Liver (tissue), 8 donors: ENCODE measurements at regions not wholly inside any gene's neighbourhood (a gene's known extent, or its start where the extent isn't known, plus 50 kb on each side); places are given as distances from the start of the nearest gene placed in this dataset.

Source experiments
- DNase-seq: peaks from one replicate; pipeline ENCODE4 v3.0.0-alpha.2; 2017; ENCODE audit warnings: low spot score
- H3K27ac ChIP-seq, 2 donors: one replicate each; pipeline ENCODE4 v1.7.0; 2013; ENCODE audit warnings: inconsistent platforms in 2 of 2, low read length in 2 of 2, control low read depth in 1 of 2, low read depth in 1 of 2, mild to moderate bottlenecking in 1 of 2
- H3K27me3 ChIP-seq, 4 donors: one replicate each; pipeline versions ENCODE4 v1.6.1 to v1.7.0; 2013; ENCODE audit warnings: low read length in 3 of 4, inconsistent platforms in 1 of 4, mild to moderate bottlenecking in 1 of 4, moderate library complexity in 1 of 4; ENCODE audit not compliant: control insufficient read depth in 4 of 4, insufficient read depth in 4 of 4
- H3K36me3 ChIP-seq, 4 donors: one replicate each; pipeline versions ENCODE4 v1.6.1 to v1.7.0; 2013; ENCODE audit warnings: low read length in 3 of 4, mild to moderate bottlenecking in 3 of 4, low read depth in 1 of 4, moderate library complexity in 1 of 4; ENCODE audit not compliant: control insufficient read depth in 4 of 4, insufficient read depth in 3 of 4
- H3K4me1 ChIP-seq, 4 donors: one replicate each; pipeline versions ENCODE4 v1.6.1 to v1.7.0; 2013; ENCODE audit warnings: low read length in 3 of 4, mild to moderate bottlenecking in 3 of 4, moderate library complexity in 1 of 4; ENCODE audit not compliant: control insufficient read depth in 4 of 4, insufficient read depth in 4 of 4
- H3K4me3 ChIP-seq, 3 donors: one replicate each; pipeline versions ENCODE4 v1.6.1 to v1.7.0; 2013; ENCODE audit warnings: low read length in 3 of 3, control low read depth in 1 of 3, low read depth in 1 of 3, mild to moderate bottlenecking in 1 of 3
- H3K9ac ChIP-seq, 2 donors: one replicate each; pipeline ENCODE4 v1.7.0; 2013; ENCODE audit warnings: low read length in 2 of 2, mild to moderate bottlenecking in 2 of 2, moderate library complexity in 2 of 2, control low read depth in 1 of 2, low read depth in 1 of 2
- H3K9me3 ChIP-seq, 4 donors: one replicate each; pipeline versions ENCODE4 v1.6.1 to v1.7.0; 2013; ENCODE audit warnings: low read length in 3 of 4; ENCODE audit not compliant: control insufficient read depth in 4 of 4
- FOXA1 ChIP-seq: IDR thresholded peaks from 2 replicates; pipeline ENCODE4 v1.6.1; 2016; ENCODE audit warnings: antibody characterized with exemption
- FOXA2 ChIP-seq: IDR thresholded peaks from 2 replicates; pipeline ENCODE4 v1.6.1; 2016; ENCODE audit warnings: antibody characterized with exemption
- GABPA ChIP-seq, 2 donors: IDR thresholded peaks in 1 of 2; conservative IDR thresholded peaks in 1 of 2; 2 replicates each; pipeline ENCODE4 v1.6.1; 2016; ENCODE audit warnings: antibody characterized with exemption in 2 of 2, mild to moderate bottlenecking in 1 of 2, moderate library complexity in 1 of 2
- HNF4A ChIP-seq, 2 donors: conservative IDR thresholded peaks; 2 replicates each; pipeline ENCODE4 v1.6.1; 2016; ENCODE audit warnings: antibody characterized with exemption in 2 of 2, mild to moderate bottlenecking in 2 of 2
- HNF4G ChIP-seq: IDR thresholded peaks from 2 replicates; pipeline ENCODE4 v1.6.1; 2016; ENCODE audit warnings: antibody characterized with exemption
- NR2F2 ChIP-seq: IDR thresholded peaks from 2 replicates; pipeline ENCODE4 v1.6.1; 2016; ENCODE audit warnings: antibody characterized with exemption
- RAD21 ChIP-seq, 2 donors: IDR thresholded peaks; 2 replicates each; pipeline ENCODE4 v1.6.1; 2016; ENCODE audit warnings: antibody characterized with exemption in 2 of 2, mild to moderate bottlenecking in 2 of 2
- RXRA ChIP-seq, 2 donors: IDR thresholded peaks; 2 replicates each; pipeline ENCODE4 v1.6.1; 2017 to 2018; ENCODE audit warnings: antibody characterized with exemption in 2 of 2, mild to moderate bottlenecking in 1 of 2
- SP1 ChIP-seq: IDR thresholded peaks from 2 replicates; pipeline ENCODE4 v1.6.1; 2018; ENCODE audit warnings: antibody characterized with exemption, mild to moderate bottlenecking
- YY1 ChIP-seq: IDR thresholded peaks from 2 replicates; pipeline ENCODE4 v1.6.1; 2016; ENCODE audit warnings: antibody characterized with exemption, mild to moderate bottlenecking
- WGBS: extraction: QIAGEN DNeasy Blood & Tissue Kit; methylation state at CpG from one replicate; pipeline ENCODE4 v1.1.7; 2013; 5-methylcytosine and 5-hydroxymethylcytosine counted together
- TF ChIP-seq, protein P1 (sequence below): IDR thresholded peaks from 2 replicates; pipeline ENCODE4 v1.6.1; 2016; ENCODE audit warnings: antibody characterized with exemption
- TF ChIP-seq, protein P2 (sequence below): IDR thresholded peaks from 2 replicates; pipeline ENCODE4 v1.6.1; 2016; ENCODE audit warnings: antibody characterized with exemption, mild to moderate bottlenecking
- TF ChIP-seq, protein P3 (sequence below): fragments of 150-350 bp; IDR thresholded peaks from 2 replicates; pipeline ENCODE4 v1.5.1; 2017; ENCODE audit warnings: improper control_type of control experiment, low read depth, low read length; ENCODE audit not compliant: missing input control
- TF ChIP-seq, protein P4 (sequence below): IDR thresholded peaks from 2 replicates; pipeline ENCODE4 v1.6.1; 2016; ENCODE audit warnings: antibody characterized with exemption
- TF ChIP-seq, protein P5 (sequence below): IDR thresholded peaks from 2 replicates; pipeline ENCODE4 v1.6.1; 2016; ENCODE audit warnings: antibody characterized with exemption
- donor health status: healthy.
- donor health status: healthy.
- donor health status: healthy.
- donor health status: healthy.
- donor health status: healthy.

DNA sequence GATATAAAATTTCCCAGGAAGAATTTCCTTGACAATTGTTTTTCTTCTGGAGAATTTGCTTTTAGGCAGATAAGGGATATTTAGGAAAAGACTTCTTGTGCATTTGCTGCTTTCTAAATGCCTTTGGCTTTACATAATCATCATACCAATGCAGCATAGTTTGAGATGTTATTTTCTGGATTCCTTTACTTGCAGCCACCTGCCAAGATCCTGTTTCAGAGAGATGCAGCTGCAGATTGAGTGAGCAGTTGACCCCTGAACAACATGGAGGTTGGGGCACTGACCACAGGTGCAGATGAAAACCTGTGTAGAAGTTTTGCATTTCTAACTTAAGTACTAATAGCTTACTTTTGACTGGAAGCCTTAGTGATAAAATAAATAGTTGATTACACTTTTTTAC, 257.9 kb downstream of the RPIA start:
- H3K27ac ChIP-seq = no peak overlapping the region
- H3K9ac ChIP-seq = no peak overlapping the region
- H3K4me3 ChIP-seq = no peak overlapping the region
- no peak for DNase-seq
- TF ChIP-seq HNF4A (conservative IDR thresholded peaks at IDR 0.05) (no peak), FOXA2 (no peak), RXRA (IDR thresholded peaks at IDR 0.05) (no peak), SP1 (no peak), RAD21 (IDR thresholded peaks at IDR 0.05) (no peak), NR2F2 (no peak), GABPA (IDR thresholded peaks at IDR 0.05 in 1 of 2, conservative IDR thresholded peaks at IDR 0.05 in 1 of 2) (no peak), HNF4G (no peak), YY1 (no peak)
- TF ChIP-seq, protein P1, sequence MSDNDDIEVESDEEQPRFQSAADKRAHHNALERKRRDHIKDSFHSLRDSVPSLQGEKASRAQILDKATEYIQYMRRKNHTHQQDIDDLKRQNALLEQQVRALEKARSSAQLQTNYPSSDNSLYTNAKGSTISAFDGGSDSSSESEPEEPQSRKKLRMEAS = no peak
- TF ChIP-seq, protein P2, sequence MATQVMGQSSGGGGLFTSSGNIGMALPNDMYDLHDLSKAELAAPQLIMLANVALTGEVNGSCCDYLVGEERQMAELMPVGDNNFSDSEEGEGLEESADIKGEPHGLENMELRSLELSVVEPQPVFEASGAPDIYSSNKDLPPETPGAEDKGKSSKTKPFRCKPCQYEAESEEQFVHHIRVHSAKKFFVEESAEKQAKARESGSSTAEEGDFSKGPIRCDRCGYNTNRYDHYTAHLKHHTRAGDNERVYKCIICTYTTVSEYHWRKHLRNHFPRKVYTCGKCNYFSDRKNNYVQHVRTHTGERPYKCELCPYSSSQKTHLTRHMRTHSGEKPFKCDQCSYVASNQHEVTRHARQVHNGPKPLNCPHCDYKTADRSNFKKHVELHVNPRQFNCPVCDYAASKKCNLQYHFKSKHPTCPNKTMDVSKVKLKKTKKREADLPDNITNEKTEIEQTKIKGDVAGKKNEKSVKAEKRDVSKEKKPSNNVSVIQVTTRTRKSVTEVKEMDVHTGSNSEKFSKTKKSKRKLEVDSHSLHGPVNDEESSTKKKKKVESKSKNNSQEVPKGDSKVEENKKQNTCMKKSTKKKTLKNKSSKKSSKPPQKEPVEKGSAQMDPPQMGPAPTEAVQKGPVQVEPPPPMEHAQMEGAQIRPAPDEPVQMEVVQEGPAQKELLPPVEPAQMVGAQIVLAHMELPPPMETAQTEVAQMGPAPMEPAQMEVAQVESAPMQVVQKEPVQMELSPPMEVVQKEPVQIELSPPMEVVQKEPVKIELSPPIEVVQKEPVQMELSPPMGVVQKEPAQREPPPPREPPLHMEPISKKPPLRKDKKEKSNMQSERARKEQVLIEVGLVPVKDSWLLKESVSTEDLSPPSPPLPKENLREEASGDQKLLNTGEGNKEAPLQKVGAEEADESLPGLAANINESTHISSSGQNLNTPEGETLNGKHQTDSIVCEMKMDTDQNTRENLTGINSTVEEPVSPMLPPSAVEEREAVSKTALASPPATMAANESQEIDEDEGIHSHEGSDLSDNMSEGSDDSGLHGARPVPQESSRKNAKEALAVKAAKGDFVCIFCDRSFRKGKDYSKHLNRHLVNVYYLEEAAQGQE = no peak
- TF ChIP-seq, protein P3, sequence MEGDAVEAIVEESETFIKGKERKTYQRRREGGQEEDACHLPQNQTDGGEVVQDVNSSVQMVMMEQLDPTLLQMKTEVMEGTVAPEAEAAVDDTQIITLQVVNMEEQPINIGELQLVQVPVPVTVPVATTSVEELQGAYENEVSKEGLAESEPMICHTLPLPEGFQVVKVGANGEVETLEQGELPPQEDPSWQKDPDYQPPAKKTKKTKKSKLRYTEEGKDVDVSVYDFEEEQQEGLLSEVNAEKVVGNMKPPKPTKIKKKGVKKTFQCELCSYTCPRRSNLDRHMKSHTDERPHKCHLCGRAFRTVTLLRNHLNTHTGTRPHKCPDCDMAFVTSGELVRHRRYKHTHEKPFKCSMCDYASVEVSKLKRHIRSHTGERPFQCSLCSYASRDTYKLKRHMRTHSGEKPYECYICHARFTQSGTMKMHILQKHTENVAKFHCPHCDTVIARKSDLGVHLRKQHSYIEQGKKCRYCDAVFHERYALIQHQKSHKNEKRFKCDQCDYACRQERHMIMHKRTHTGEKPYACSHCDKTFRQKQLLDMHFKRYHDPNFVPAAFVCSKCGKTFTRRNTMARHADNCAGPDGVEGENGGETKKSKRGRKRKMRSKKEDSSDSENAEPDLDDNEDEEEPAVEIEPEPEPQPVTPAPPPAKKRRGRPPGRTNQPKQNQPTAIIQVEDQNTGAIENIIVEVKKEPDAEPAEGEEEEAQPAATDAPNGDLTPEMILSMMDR = no peak
- TF ChIP-seq, protein P4, sequence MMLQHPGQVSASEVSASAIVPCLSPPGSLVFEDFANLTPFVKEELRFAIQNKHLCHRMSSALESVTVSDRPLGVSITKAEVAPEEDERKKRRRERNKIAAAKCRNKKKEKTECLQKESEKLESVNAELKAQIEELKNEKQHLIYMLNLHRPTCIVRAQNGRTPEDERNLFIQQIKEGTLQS = no peak
- no peaks in the 10 kb centered on the region for H3K36me3 ChIP-seq
- H3K9me3 ChIP-seq = no peaks in the 10 kb centered on the region
- H3K27me3 ChIP-seq = peaks cover 0 to 3% (median 0%) of the 10 kb centered on the region in 4 donors
- H3K4me1 ChIP-seq = no peaks in the 10 kb centered on the region

DNA sequence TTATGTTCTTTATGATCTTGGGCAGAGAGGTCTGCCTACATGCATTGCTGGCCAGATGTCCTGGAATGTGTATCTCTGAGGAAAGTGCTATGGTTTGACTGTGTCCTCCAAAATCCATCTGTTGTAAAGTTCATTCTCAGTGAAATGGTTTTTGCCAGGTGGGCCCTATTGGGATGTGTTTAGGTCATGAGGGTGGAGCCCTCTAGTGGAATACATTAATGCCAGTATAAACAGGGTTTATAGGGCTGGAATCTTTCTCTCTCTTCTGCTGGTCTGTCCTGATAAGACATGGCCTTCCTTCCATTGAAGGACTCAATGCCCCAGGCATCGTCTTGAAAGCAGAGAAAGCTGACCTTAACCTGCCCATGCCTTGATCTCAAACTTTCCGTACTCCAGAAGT, 258.5 kb downstream of the RPIA start:
- WGBS = 72% methylated on average over 2 of the region's 2 CpGs
- H3K27me3 ChIP-seq = peaks cover 0 to 3% (median under 1%) of the 10 kb centered on the region in 4 donors

DNA sequence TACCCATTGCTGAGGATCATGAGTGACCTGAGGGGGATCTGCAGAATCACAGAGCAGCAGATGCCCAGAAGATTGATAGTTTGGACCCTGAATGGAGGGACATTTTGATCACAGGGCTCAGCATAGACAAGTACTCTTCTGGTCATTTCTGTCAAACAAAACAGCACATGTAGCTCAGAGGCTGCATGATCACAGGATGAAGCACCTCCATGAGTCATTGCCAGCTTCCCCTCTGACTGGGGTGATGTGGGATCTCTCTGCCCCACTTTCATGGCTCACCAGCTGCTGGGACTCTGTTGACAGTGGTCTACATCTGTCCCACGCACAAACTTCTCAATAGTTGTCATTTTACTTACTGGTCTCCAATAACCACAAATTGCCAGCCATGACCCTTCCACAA, 264.1 kb downstream of the RPIA start:
- Histone ChIP-seq H3K4me3 (no peak overlapping the region), H3K27ac (no peak overlapping the region), H3K27me3 (peaks cover 0 to 9% (median 2%) of the 10 kb centered on the region in 4 donors), H3K9me3 (no peaks in the 10 kb centered on the region), H3K36me3 (no peaks in the 10 kb centered on the region), H3K9ac (no peak overlapping the region), H3K4me1 (no peaks in the 10 kb centered on the region)
- TF ChIP-seq, protein P5, sequence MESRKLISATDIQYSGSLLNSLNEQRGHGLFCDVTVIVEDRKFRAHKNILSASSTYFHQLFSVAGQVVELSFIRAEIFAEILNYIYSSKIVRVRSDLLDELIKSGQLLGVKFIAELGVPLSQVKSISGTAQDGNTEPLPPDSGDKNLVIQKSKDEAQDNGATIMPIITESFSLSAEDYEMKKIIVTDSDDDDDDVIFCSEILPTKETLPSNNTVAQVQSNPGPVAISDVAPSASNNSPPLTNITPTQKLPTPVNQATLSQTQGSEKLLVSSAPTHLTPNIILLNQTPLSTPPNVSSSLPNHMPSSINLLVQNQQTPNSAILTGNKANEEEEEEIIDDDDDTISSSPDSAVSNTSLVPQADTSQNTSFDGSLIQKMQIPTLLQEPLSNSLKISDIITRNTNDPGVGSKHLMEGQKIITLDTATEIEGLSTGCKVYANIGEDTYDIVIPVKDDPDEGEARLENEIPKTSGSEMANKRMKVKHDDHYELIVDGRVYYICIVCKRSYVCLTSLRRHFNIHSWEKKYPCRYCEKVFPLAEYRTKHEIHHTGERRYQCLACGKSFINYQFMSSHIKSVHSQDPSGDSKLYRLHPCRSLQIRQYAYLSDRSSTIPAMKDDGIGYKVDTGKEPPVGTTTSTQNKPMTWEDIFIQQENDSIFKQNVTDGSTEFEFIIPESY = no peak
- TF ChIP-seq HNF4G (no peak), FOXA2 (no peak), RAD21 (IDR thresholded peaks at IDR 0.05) (no peak), FOXA1 (no peak), YY1 (no peak)
- 81% methylated on average over 1 of the region's 1 CpG for WGBS
- DNase-seq = no peak

More for the DNA sequence above, 258.5 kb downstream of the RPIA start:
- Histone ChIP-seq H3K4me1 (no peaks in the 10 kb centered on the region), H3K9me3 (no peaks in the 10 kb centered on the region), H3K4me3 (no peak overlapping the region), H3K27ac (no peak overlapping the region), H3K9ac (no peak overlapping the region), H3K36me3 (no peaks in the 10 kb centered on the region)
- peak in 1 of 2 donors; percentile 29 for TF ChIP-seq RAD21 (IDR thresholded peaks at IDR 0.05)
- TF ChIP-seq FOXA2 = no peak
- DNase-seq = no peak
